Caco-2 (cell line): ENCODE measurements at regions not wholly inside any gene's neighbourhood (a gene's known extent, or its start where the extent isn't known, plus 50 kb on each side); places are given as distances from the start of the nearest gene placed in this dataset.

Experiments
- BruUV-seq: library from RNA; stranded (reverse); fragments of 400-500 nt; replicated peaks from 2 replicates; lab custom pipeline; 2021; lab: Mats Ljungman, UMichigan
- CTCF ChIA-PET: fragments of 300-600 bp; sonication (Branson Sonifier 250); formaldehyde crosslinking; loops from one replicate; lab custom pipeline; 2022; ENCODE audit warnings: antibody characterized with exemption; lab: Charles Lee
- POLR2A ChIA-PET: fragments of 300-600 bp; sonication (Branson Sonifier 250); formaldehyde crosslinking; loops from one replicate; lab custom pipeline; 2022; ENCODE audit warnings: antibody characterized with exemption; lab: Charles Lee
- DNase-seq, 2 experiments: peaks; one replicate each; pipeline versions ENCODE4 v3.0.0 to v3.0.0-alpha.2; 2020 to 2022
- H3K27me3 ChIP-seq: replicated peaks from 2 replicates; pipeline ENCODE4 v1.6.0; 2011; ENCODE audit warnings: low read length; ENCODE audit not compliant: control insufficient read depth, insufficient read depth
- H3K36me3 ChIP-seq: 2 replicates; pipeline ENCODE4 v1.5.1; 2011; ENCODE audit warnings: low read length; ENCODE audit not compliant: control insufficient read depth, insufficient read depth
- H3K4me1 ChIP-seq: fragments of 250-450 bp; sonication (Bioruptor Pico); 2 replicates; pipeline ENCODE4 v1.5.1; 2020; ENCODE audit warnings: mild to moderate bottlenecking
- H3K4me3 ChIP-seq: 2 replicates; pipeline ENCODE4 v1.5.1; 2011; ENCODE audit warnings: low read depth, mild to moderate bottlenecking, control low read depth, low read length
- H3K9me3 ChIP-seq: fragments of 250-450 bp; sonication (Bioruptor Pico); 2 replicates; pipeline ENCODE4 v1.5.1; 2020; ENCODE audit warnings: mild to moderate bottlenecking, moderate library complexity
- H3K27ac Mint-ChIP-seq: one replicate; pipeline ENCODE4 v1.8.0; 2022; ENCODE audit warnings: mixed read lengths; ENCODE audit not compliant: unreplicated experiment
- H3K27me3 Mint-ChIP-seq: one replicate; pipeline ENCODE4 v1.8.0; 2022; ENCODE audit warnings: mixed read lengths; ENCODE audit not compliant: insufficient read depth, unreplicated experiment
- H3K36me3 Mint-ChIP-seq: one replicate; pipeline ENCODE4 v1.8.0; 2022; ENCODE audit warnings: mild to moderate bottlenecking, mixed read lengths; ENCODE audit not compliant: insufficient read depth, unreplicated experiment
- H3K4me1 Mint-ChIP-seq: one replicate; pipeline ENCODE4 v1.8.0; 2022; ENCODE audit warnings: low read depth, mixed read lengths; ENCODE audit not compliant: unreplicated experiment
- H3K4me3 Mint-ChIP-seq: one replicate; pipeline ENCODE4 v1.8.0; 2022; ENCODE audit warnings: mild to moderate bottlenecking, moderate library complexity, mixed read lengths; ENCODE audit not compliant: unreplicated experiment
- H3K9me3 Mint-ChIP-seq: one replicate; pipeline ENCODE4 v1.8.0; 2022; ENCODE audit warnings: mixed read lengths; ENCODE audit not compliant: unreplicated experiment
- intact Hi-C: fragments of 100-400 bp; cut with micrococcal nuclease; formaldehyde crosslinking; loops from one replicate; pipeline ENCODE4 v1.10.0; 2022; ENCODE audit not compliant: unreplicated experiment
- TF ChIP-seq, protein P1 (sequence below), 2 experiments: fragments of 200-600 bp in 1 of 2; IDR thresholded peaks; 1 replicate in 1 of 2; 2 replicates in 1 of 2; pipeline versions ENCODE4 v1.5.1 to v1.8.0; 2011 to 2022; ENCODE audit warnings: antibody characterized with exemption in 1 of 2, control low read depth in 1 of 2, inconsistent platforms in 1 of 2, low read depth in 1 of 2, low read length in 1 of 2, mild to moderate bottlenecking in 1 of 2, moderate library complexity in 1 of 2; ENCODE audit not compliant: insufficient read depth in 1 of 2, severe bottlenecking in 1 of 2, unreplicated experiment in 1 of 2

DNA sequence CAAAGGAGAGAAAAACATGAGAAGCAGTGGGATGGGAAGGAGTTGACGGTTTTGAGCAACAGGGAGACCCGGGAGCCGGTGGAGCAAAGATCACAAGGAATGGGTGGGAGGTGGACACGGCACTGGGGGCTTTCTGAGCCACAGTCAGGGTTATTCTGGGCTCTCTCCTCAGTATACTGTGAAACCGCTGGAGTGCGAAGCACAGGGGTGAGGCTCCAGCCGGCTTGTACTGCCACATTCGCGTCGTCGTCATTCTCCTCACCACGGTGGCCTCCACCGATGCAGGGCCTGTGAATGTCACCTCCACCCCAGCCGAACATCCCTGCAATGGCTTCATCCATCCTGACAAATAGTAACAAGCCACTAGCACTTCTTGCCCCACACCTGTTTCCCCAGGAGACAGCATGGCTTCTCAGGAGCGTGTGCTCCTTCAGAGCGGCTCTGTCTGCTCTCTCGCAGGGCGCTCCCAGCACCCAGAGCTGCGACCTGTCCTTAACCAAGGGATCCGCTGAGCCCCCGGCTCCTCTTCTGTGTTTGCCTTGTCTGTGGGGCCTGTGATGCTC lies 1165.3 kb downstream of the TBC1D22A start:
- Histone ChIP-seq H3K4me1 (no peaks in the 10 kb centered on the region), H3K4me3 (no peak overlapping the region), H3K27me3 (no peaks in the 10 kb centered on the region), H3K9me3 (no peaks in the 10 kb centered on the region), H3K36me3 (no peaks in the 10 kb centered on the region)
- H3K9me3 Mint-ChIP-seq, result no peaks in the 10 kb centered on the region
- DNase-seq, result no peak
- CTCF ChIA-PET, result no interaction called here
- intact Hi-C loops, result no loop called here
- H3K36me3 Mint-ChIP-seq, result no peaks in the 10 kb centered on the region
- H3K4me1 Mint-ChIP-seq, result no peaks in the 10 kb centered on the region
- POLR2A ChIA-PET, result no interaction called here
- TF ChIP-seq, protein P1, sequence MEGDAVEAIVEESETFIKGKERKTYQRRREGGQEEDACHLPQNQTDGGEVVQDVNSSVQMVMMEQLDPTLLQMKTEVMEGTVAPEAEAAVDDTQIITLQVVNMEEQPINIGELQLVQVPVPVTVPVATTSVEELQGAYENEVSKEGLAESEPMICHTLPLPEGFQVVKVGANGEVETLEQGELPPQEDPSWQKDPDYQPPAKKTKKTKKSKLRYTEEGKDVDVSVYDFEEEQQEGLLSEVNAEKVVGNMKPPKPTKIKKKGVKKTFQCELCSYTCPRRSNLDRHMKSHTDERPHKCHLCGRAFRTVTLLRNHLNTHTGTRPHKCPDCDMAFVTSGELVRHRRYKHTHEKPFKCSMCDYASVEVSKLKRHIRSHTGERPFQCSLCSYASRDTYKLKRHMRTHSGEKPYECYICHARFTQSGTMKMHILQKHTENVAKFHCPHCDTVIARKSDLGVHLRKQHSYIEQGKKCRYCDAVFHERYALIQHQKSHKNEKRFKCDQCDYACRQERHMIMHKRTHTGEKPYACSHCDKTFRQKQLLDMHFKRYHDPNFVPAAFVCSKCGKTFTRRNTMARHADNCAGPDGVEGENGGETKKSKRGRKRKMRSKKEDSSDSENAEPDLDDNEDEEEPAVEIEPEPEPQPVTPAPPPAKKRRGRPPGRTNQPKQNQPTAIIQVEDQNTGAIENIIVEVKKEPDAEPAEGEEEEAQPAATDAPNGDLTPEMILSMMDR (IDR thresholded peaks at IDR 0.05; ENCODE audit: insufficient read depth in 1 of 2, low read depth in 1 of 2, low read length in 1 of 2, severe bottlenecking in 1 of 2, unreplicated experiment in 1 of 2), result no peak
- no TSS peak for BruUV-seq
- no peak overlapping the region for H3K27ac Mint-ChIP-seq
- H3K27me3 Mint-ChIP-seq, result peaks cover 3% of the 10 kb centered on the region
- no peak overlapping the region for H3K4me3 Mint-ChIP-seq

GRCh38 chr22:47923011-47923427 lies 1160.6 kb downstream of the TBC1D22A start:
- Mint-ChIP-seq H3K9me3 (no peaks in the 10 kb centered on the region), H3K27me3 (peaks cover 3% of the 10 kb centered on the region), H3K27ac (no peak overlapping the region), H3K36me3 (no peaks in the 10 kb centered on the region), H3K4me3 (no peak overlapping the region), H3K4me1 (no peaks in the 10 kb centered on the region)
- Histone ChIP-seq H3K4me1 (no peaks in the 10 kb centered on the region), H3K27me3 (no peaks in the 10 kb centered on the region), H3K4me3 (no peak overlapping the region), H3K36me3 (no peaks in the 10 kb centered on the region), H3K9me3 (no peaks in the 10 kb centered on the region)
- DNase-seq, result no peak
- no TSS peak for BruUV-seq
- POLR2A ChIA-PET, result no interaction called here
- intact Hi-C loops, result no loop called here
- TF ChIP-seq, protein P1 (IDR thresholded peaks at IDR 0.05; ENCODE audit: insufficient read depth in 1 of 2, low read depth in 1 of 2, low read length in 1 of 2, severe bottlenecking in 1 of 2, unreplicated experiment in 1 of 2), result no peak
- CTCF ChIA-PET, result no interaction called here

DNA sequence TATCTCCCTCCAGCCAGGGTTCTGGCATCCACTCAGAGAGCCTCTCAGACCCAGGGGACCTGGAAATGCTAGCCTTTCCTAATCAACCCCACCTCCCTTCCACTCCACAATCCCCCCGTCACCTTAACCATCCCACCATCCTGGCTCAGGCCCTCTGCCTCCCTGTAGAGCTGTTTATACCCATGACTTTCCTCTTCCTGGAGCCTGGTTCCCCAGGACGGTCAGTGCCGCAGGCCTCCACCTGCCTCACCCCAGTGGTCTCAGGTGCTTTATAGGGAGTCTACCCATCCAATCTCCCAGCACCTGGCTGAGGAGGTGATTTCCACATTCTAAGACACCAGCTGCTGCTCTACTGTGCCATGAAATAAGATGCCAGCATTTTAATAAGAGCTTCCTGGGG lies 1159.5 kb downstream of the TBC1D22A start:
- ChIA-PET CTCF (no interaction called here), POLR2A (no interaction called here)
- intact Hi-C loops, result no loop called here
- no peaks in the 10 kb centered on the region for H3K9me3 Mint-ChIP-seq
- H3K9me3 ChIP-seq, result no peaks in the 10 kb centered on the region
- no peak for DNase-seq
- H3K4me3 Mint-ChIP-seq, result no peak overlapping the region
- no peak overlapping the region for H3K4me3 ChIP-seq
- no peaks in the 10 kb centered on the region for H3K36me3 Mint-ChIP-seq
- no TSS peak for BruUV-seq
- H3K27ac Mint-ChIP-seq, result no peak overlapping the region
- H3K27me3 ChIP-seq, result no peaks in the 10 kb centered on the region
- peaks cover 3% of the 10 kb centered on the region for H3K27me3 Mint-ChIP-seq
- H3K36me3 ChIP-seq, result no peaks in the 10 kb centered on the region
- H3K4me1 Mint-ChIP-seq, result no peaks in the 10 kb centered on the region
- H3K4me1 ChIP-seq, result no peaks in the 10 kb centered on the region
- TF ChIP-seq, protein P1 (IDR thresholded peaks at IDR 0.05; ENCODE audit: insufficient read depth in 1 of 2, low read depth in 1 of 2, low read length in 1 of 2, severe bottlenecking in 1 of 2, unreplicated experiment in 1 of 2), result no peak
